ENCODE measurements at regions not wholly inside any gene's neighbourhood (a gene's known extent, or its start where the extent isn't known, plus 50 kb on each side); places are given as distances from the start of the nearest gene placed in this dataset.
A peak's percentile ranks its signal among the peaks of the same experiment; 100 is the strongest.

DNA sequence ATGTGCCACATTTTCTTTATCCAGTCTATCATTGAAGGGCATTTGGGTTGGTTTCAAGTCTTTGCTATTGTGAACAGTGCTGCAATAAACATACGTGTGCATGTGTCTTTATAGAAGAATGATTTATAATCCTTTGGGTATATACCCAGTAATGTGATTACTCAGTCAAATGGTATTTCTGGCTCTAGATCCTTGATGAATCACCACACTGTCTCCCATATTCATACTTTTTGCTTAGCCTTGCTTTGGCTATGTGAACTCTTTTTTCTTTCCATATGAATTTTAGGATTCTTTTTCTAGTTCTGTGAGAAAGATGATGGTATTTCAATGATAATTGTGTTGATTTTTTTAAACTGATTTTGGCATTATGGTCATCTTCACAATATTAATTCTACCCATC lies 530.1 kb downstream of the SLC6A15 start:
- peak; percentile 12 for DNase-seq (ENCODE audit: low read depth)

DNA sequence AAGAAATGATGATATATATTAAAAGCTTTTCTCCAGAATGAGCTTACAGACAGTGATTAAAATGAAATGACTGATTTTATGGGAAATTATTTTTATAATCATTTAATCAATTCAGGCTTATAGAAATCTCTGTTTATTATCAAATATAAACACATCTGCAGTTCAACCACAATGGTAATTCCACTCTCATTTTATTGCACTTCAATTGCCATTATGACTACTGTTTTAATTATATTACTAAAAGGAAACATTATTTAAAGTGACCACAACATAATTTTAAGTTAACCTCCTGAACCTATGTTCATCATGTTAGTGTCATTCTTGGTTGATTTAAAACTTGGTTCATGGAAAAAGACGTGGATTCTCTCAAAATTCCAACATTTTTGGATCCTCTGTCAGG lies 536.3 kb downstream of the SLC6A15 start:
- DNase-seq (ENCODE audit: low read depth) = no peak

DNA sequence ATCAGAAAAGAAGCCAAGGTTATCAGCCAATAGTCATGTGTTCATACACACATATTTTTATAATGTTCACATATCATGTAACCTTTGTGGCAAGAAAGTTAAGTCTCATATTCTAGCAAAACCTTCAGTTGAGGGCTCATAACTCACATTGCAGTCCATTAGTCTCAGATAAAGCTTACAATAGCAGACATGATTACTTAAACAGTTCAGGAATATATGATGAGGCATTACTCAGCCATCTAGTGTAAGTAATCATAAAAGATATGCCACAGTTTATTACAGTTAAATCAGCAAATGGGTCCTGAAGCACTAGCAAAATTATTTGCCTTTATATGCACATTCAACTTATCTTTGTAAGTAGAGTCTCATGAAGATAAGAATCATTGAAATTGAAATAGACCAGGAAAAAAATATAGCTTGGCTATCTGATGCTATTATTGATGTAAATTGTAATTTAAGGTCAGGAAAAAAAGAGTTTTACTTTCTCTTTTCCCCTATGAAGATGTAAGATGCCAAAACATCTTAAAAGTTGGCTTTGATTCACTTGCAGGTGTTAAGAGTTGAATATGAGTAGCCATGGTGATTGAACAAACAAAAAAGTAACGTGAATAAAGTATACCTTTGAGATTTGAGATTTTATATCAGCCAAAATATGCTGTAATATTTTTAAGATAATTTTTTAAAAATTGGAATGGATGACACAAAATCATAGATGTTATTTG lies 537.0 kb downstream of the SLC6A15 start:
- no peak for DNase-seq (ENCODE audit: low read depth)

DNA sequence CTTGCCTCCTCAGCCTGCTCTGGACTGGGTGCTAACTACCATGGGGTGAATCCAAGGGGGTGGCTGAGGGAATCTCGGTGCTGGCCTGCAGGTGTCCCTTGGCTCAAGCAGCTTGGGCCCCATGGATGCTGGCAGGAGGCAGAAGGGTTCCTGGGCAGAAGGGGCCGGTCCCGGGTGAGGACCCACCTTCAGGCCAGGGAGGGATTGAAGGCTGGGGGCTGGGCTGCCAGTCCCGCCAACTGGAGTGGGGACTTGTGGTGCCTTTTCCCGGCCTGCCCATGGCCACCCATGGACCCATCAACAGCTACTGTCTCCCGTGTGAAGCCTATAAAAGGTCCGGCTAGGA lies 550.1 kb downstream of the SLC6A15 start:
- DNase-seq (ENCODE audit: low read depth) = no peak

DNA sequence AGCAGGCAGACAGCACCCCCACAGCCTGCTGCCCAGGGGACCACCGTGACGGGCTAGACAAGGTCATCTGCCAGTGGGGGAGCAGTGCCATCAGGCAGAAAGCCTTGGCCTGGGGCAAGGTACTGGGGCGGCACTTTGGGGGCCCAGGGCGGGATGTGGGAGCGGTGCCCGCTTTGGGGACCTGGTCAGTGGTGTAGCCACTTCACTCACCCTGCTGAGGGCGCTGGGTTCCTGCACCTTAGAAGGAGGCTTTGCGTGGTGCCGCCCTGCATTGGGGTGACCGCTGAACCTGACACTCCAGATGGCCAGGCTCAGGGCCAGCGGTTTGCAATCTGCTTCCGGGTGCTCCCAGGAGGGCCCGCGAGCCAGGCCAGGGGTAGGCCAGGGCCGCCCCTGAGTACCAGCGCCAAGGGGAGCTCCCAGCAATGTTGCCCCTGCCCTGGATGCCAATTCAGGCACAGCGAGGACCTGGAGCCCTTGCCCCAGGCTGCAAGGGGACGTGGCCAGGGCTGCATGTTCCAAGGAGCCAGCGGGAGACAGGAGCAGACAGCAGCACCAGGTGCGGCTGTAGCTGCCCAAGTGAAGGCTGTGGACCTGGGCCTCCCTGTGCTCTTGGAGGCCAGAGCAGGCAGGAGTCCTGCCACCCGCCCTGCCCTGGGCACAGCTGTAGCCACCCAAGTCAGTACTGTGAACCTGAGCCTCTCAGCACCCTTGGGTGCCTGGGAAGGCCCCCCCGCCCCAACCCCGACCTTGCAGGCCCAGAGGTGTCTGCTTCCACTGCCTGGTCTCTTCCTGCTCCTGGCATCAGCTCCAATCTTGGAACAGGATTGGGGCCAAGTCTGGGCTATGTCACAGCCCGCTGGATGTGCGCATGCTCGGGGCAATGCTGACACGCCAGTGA lies 550.7 kb downstream of the SLC6A15 start:
- DNase-seq (ENCODE audit: low read depth) = no peak

DNA sequence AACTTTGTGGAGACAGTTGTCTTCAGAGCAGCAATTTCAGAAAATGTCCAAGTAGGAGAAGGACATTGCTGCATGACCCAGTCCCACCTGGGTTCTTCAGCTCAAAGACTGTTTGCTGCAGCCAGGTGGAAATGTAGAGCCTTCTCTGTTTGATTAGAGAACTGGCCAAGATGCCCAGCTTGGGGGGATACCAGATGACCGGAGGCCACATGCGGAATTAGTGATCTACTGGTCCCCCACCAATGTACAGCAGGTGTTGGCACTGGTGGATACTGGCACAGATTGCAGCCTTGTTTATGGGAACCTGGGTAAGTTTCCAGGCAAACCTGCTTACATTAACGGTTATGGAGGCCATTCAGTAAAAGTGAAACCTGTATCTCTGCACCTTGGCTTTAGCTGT lies 555.3 kb downstream of the SLC6A15 start:
- DNase-seq (ENCODE audit: low read depth) = no peak

DNA sequence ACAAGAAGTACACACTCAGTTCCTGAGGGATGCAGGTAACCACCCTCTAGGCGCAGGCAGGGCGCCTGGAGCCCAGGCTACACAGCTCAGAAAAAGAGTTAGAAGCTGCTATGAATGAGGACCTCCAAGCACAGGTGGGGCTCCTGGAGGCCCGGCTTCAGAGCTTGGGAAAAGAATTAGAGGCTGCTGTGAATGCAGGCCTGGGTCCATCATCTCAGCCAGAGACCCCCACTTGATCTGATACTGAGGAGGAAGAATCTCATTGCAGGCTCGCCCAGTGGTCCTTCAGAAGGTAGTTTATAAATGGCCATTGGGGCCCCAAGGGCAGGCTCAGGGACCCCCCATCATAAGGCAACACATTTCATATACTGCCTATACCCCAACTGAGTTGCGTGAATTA lies 556.4 kb downstream of the SLC6A15 start:
- DNase-seq (ENCODE audit: low read depth) = no peak

DNA sequence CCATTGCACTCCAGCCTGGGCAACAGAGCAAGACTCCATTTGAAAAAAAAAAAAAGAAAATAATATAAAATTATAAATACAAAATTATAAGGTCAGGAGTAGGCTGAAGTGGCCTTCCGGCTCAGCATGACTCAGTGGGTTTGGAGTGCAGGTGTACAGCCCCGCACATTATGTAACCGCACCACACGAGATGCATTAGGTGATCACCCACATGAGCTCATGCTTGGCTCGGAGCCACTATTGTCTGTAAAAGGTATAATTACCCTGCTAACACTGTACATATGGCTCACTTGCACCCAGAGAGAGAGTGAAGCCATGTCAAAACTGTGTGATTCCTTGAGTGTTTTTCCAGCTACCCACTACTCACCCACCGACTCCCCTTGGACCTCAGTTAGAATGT lies 557.0 kb downstream of the SLC6A15 start:
- no peak for DNase-seq (ENCODE audit: low read depth)

DNA sequence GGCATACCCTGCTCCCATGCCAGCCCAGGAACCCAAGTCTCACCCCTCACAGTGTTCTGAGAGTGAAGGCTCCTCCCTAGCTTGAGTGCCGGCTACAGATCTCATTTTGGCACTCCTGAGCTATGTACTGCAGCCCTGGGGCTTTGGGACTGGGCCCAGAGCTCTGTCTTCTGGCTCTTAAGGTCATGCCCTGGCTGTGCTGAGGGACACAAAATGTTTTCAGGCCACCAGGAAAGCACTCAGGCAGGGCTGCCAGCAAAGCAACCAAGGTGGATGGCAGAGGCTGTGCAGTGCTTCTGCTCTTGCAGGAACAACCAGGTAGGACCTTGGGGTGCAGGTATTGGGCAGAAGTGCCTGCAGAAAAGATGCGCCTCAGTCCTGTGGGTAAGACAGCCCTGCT lies 564.0 kb downstream of the SLC6A15 start:
- DNase-seq (ENCODE audit: low read depth) = no peak

DNA sequence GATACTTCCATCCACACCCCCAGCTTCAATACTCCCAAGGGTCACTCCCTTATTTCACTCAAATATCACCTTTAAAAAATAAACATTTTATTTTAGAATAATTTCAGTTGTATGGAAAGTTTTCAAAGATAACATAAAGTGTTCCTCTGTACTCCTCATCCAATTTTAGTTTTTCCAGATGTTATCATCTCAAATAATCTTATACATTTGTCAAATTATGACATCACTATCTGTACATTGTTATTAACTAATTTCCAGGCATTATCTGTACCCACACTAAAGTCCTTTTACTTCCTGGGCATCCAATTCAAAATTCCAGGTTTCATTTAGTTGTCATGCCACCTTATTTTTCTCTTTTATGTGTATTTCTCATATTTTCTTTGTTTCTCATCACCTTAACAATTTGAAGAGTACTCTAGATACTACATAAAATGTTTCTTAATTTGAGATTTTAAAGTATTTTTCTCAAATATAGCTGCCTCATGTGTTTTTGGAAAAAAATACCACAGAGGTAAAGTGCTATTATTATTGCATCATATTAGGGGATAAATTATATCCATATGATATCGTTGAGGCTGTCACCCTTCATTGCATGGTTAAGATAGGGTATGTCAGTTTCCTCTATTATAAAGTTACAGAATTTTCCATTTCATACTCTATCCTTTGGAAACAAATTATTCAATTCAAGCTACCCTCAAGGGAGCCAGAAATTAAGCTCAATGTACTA lies 571.0 kb downstream of the SLC6A15 start:
- no peak for DNase-seq (ENCODE audit: low read depth)

DNA sequence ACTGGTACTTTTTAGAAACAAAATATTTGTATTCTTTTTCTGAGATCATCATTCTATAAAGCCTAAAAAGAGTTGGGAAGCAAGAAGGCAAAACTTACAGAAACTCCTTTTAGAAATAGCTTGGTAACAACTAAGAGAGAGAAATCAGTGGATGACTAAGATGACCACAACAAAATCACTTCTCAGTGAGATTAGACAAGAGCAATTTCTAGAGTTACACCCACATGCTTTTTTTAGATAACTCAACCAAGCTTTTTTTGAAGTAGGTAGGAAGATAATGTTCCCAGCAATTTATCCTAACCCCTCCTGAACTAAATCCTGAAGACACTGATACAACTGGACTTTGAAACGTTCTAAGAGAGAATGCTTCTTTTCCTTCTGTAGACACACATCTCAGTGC lies 576.4 kb downstream of the SLC6A15 start:
- DNase-seq (ENCODE audit: low read depth) = no peak

DNA sequence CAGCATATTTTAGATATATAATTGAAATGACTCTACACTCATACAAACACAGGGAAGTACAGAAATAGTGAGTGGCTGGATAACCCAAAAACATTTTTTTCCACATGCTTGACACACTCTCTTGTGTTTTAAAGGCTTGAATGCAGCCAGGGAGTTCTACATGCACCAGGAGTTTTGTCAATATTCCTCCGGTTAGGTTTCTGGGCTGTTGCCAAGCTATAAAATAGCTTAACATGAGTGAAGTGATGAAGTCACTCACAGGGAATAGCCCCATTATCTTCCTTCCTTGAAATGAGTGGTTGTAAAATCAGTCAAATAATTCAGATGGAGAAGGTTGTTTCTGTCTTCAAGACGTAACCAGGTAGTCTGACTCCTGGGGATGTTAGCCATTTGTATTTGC lies 582.7 kb downstream of the SLC6A15 start:
- DNase-seq (ENCODE audit: low read depth) = no peak

DNA sequence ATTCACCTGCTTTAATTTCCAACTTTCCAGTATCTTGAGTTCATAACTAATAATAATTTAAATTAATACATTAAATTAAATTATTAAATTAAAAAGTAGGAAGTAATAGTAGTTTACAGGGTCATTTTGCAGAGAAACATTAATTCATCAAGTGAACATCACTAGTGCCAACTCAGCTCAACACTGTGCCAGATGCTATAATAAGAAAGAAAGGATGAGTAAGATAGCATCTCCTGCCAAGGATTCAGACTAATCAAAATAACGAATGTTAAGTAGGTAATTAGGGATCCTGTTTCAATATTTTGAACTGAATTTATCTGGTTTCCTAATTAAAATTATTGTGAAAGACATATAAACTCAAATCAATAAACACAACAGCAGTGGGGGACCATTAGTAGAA lies 596.7 kb downstream of the SLC6A15 start:
- no peak for DNase-seq (ENCODE audit: low read depth)

DNA sequence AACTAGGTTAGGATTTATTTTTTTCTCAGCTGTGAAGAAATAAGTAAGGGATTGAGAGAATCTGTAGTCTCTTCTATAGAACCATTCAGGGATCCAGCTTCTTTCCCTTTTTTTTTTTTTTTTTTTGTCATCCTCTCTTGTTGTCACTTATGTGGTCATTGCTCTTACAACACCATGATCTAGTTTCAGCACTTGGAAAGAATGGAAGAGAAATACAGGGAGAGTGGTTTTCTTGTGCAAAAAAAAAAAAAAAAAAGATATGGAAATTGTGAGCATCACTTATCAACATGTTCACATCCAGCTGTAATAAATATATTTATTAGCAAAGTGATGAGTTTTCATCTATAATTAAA lies 599.3 kb downstream of the SLC6A15 start:
- no peak for DNase-seq (ENCODE audit: low read depth)

DNA sequence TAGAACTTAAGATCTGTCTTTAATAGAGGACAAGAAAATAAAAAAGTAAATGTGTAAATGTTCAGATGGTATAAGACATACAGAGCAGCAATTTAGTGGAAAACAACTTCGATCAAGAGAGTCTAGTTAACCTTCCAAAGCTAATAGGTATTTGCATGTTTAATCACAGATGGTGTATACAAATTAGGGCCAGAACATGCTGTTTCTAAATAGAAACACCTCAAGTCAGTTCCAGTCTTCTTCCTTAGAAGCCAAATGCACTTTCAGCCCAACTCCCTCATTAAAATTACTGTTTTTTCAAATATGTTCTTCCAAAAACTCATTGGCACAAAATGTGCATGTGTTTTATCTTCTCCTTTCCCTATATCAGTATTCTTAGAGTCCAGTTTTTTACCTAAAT lies 604.4 kb downstream of the SLC6A15 start:
- DNase-seq (ENCODE audit: low read depth) = no peak

DNA sequence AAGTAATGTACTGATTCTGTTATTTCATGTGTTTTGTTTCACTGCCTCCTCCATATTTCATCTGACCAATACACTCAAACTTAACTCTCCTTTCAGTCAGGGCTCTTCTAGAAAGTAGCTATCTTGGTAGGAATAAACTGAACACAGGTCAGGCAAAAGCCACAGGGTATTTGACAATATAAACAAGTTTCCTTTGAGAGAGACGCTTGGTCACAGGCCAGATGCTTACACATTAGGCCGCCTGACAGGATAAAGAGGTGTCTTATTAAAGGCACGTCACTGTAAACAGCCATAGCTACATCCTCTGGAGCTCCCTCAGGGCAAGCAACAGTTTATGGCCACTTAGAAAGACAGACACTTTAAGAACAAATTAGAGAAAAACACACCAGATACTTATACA lies 607.5 kb downstream of the SLC6A15 start:
- DNase-seq (ENCODE audit: low read depth) = no peak

DNA sequence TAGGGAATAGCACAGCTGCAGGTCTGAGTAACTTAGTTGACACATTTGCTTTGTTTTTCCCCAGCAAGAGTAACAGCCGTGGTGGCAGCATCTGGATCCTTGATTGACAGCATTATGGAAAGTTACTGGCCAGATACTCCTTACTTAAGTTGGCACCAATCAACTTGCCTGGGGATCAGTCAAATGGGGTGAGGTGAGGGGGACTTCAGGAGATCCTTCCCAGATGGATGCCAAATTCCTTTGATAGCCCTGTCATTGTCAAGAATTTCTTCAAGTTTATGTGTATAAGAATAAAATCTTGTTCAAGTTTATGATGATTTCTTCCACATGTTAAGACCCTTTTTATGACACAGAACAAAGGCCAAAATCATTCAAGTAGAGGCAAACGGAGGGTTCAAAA lies 618.4 kb downstream of the SLC6A15 start:
- DNase-seq (ENCODE audit: low read depth) = no peak

DNA sequence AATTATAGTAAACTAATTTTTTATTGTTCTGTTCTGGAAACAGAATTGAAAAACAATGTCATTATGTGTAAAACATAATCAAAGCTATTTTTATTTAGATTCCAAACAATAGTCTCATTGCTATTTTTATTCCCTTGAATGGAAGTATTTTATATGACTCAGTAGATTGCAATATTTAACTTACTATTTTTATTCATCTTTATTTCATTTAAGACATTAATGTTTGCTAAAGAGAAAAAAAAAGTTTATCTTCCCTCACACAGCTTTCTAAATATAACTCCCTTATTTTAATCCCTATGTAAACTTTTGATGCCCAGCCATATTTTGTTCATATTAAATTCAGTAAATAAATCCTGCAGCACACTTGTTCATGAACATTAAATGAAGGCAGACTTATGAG lies 622.4 kb downstream of the SLC6A15 start:
- no peak for DNase-seq (ENCODE audit: low read depth)

DNA sequence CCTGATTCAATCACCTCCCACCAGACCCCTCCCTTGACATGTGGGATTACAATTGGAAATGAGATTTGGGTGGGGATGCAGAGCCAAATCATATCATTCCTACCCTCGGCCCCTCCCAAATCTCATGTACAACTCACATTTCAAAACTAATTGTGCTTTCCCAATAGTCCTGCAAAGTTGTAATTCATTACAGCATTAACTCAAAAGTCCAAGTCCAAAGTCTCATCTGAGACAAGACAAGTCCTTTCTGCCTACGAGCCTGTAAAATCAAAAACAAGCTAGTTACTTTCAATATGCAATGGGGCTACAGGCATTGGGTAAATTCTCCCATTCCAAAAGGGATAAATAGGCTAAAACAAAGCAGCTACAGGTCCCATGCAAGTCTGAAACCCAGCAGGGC lies 634.6 kb downstream of the SLC6A15 start:
- no peak for DNase-seq (ENCODE audit: low read depth)

DNA sequence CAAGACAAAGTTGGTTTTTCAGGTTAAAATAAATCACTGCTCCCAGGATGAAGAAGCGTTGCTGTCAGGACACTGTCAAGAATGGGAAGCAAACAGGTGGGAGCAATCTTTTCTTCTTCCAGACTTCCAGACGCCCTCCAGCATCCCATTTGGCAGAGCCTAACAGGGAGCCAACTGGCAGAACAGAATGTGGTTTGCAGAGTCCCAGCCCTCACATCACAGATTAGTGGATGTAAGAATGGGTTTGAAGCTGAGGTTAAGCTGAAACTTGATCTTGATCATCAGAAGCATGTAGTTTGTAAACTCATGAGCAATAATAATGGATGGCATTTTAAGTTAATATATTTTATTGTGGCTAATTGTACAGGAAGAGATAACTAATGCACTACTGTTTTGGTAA lies 636.4 kb downstream of the SLC6A15 start:
- no peak for DNase-seq (ENCODE audit: low read depth)

DNA sequence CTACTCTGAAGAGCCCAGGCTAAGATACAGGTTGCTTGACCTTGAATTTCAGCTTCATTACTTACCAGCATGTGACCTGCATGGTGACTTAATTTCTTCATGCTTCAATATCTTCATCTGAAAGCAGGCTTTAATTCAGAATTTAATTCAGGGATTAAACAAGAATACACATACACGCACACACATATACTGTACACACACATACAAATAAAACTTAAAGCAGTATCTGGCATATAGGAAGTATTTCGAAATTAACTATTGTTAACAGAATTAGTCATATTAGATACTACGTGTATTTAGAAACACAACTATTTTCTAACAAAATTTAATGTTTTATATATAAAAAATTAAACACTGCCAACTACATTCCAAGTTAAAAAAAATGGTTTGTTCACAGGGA lies 640.3 kb downstream of the SLC6A15 start:
- no peak for DNase-seq (ENCODE audit: low read depth)

DNA sequence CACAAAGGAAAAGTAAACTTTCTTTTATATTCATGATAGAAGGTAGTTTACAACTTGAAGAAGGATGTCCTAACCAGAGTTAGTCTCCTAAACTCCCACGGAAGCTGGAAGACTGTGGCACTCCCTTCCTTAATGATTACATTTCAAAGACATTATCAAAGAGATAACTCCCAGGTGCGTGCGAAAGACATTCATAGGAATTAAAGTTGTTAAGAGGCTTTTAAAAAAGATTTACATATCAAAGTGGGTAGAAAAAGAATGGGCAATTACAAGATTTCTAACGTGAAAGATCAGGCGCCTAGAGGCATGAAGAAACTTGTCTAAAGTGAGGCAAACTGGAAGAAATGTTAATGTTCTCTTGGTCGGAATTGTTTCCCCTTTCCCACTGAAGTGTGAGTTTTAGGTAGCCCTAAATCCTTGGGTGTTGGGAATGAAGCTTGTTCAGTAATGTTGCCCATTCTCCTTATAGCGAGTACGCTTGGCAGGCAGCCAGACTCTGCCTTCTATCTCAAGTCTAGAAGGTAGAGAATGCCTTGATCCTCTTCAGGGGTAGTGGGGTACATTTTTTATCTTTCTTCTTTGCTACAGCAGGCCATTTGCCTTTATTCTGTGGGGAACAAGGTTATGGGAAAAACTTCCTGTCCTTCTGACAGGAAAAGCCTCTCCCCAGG lies 642.0 kb downstream of the SLC6A15 start:
- DNase-seq (ENCODE audit: low read depth) = no peak

DNA sequence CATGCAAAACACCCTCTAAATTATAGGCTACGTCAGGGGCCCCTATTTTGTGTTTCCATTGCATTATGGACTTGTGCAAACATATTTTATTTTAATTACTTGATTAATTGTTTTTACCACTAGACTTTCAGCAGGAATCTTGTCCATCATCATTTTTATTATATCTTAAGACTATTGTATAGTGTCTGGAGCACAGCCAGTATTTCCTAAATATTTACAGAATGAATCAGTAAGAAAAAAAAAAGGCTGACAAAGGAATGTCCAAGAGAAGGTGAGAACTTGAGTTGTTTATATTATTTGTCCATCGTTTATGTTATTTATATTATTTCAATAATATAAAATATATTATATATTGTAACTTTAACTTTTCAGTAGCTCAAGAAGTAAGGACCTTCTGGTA lies 664.7 kb downstream of the SLC6A15 start:
- DNase-seq (ENCODE audit: low read depth) = no peak

Measured in GM04504 (cell line).